ENCODE measurements at regions not wholly inside any gene's neighbourhood (a gene's known extent, or its start where the extent isn't known, plus 50 kb on each side); places are given as distances from the start of the nearest gene placed in this dataset.

DNA sequence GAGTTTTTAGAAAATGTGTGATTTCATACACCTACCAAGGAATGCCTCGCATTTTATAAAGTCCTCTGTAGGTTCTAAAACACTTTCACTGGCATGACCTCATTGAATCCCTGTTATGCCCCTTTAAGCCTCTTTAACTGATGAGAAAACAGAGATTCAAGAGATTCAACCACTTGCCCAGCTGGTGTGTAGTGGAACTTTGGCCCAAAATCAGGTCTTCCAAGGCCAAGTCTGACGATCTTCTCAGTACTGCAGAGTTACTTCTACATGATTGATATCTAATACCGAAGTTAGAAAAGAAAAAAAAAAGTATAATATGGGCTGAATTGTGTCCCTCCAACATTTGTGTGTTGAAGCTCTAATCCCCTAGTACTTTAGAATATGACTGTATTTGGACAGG, 202.0 kb downstream of the WDR11 start:
- H3K27ac ChIP-seq, result no peak overlapping the region
- no peaks in the 10 kb centered on the region for H3K36me3 ChIP-seq
- no peak for ATAC-seq
- no peaks in the 10 kb centered on the region for H3K4me1 ChIP-seq
- H3K27me3 ChIP-seq, result no peaks in the 10 kb centered on the region
- TF ChIP-seq EP300 (IDR thresholded peaks at IDR 0.05), result no peak
- TF ChIP-seq POLR2A (IDR thresholded peaks at IDR 0.05), result no peak
- TF ChIP-seq CTCF (IDR thresholded peaks at IDR 0.05), result no peak
- TF ChIP-seq POLR2AphosphoS5 (IDR thresholded peaks at IDR 0.05), result no peak
- H3K4me3 ChIP-seq, result no peak overlapping the region
- 54 to 64% methylated on average over 3 of the region's 3 CpGs for WGBS, 2 donors (ENCODE audit: low coverage in 1 of 2)
- peaks cover 0 to 7% (median 0%) of the 10 kb centered on the region in 3 donors for H3K9me3 ChIP-seq

- Histone ChIP-seq H3K4me1 (no peaks in the 10 kb centered on the region), H3K27ac (no peak overlapping the region), H3K4me3 (no peak overlapping the region), H3K27me3 (no peaks in the 10 kb centered on the region), H3K9me3 (peaks cover 0 to 7% (median 0%) of the 10 kb centered on the region in 3 donors), H3K36me3 (no peaks in the 10 kb centered on the region)
- TF ChIP-seq CTCF (IDR thresholded peaks at IDR 0.05) (no peak), POLR2AphosphoS5 (IDR thresholded peaks at IDR 0.05) (no peak), EP300 (IDR thresholded peaks at IDR 0.05) (no peak), POLR2A (IDR thresholded peaks at IDR 0.05) (no peak)
- ATAC-seq, result no peak
- WGBS, 2 donors (ENCODE audit: low coverage in 1 of 2), result 85 to 94% methylated on average over 4 to 5 of the region's 5 CpGs
These were observed 203.7 kb downstream of the WDR11 start for GRCh38 chr10:121054874-121055273.

- H3K36me3 ChIP-seq, result no peaks in the 10 kb centered on the region
- no peak for ATAC-seq
- WGBS, 2 donors (ENCODE audit: low coverage in 1 of 2), result 86 to 89% methylated on average over 4 of the region's 4 CpGs
- no peak overlapping the region for H3K4me3 ChIP-seq
- no peak overlapping the region for H3K27ac ChIP-seq
- no peaks in the 10 kb centered on the region for H3K27me3 ChIP-seq
- no peaks in the 10 kb centered on the region for H3K4me1 ChIP-seq
- no peak for TF ChIP-seq EP300 (IDR thresholded peaks at IDR 0.05)
- no peak for TF ChIP-seq CTCF (IDR thresholded peaks at IDR 0.05)
- TF ChIP-seq POLR2AphosphoS5 (IDR thresholded peaks at IDR 0.05), result no peak
- TF ChIP-seq POLR2A (IDR thresholded peaks at IDR 0.05), result no peak
- peaks cover 0 to 7% (median 0%) of the 10 kb centered on the region in 3 donors for H3K9me3 ChIP-seq
These were observed 206.1 kb downstream of the WDR11 start for GRCh38 chr10:121057269-121057668.

- TF ChIP-seq CTCF (IDR thresholded peaks at IDR 0.05), result no peak
- WGBS, 2 donors (ENCODE audit: low coverage in 1 of 2), result 89 to 94% methylated on average over 5 to 6 of the region's 6 CpGs
- H3K4me1 ChIP-seq, result no peaks in the 10 kb centered on the region
- H3K27ac ChIP-seq, result no peak overlapping the region
- no peaks in the 10 kb centered on the region for H3K27me3 ChIP-seq
- H3K36me3 ChIP-seq, result no peaks in the 10 kb centered on the region
- H3K4me3 ChIP-seq, result no peak overlapping the region
- ATAC-seq, result no peak
- peaks cover 0 to 7% (median 0%) of the 10 kb centered on the region in 3 donors for H3K9me3 ChIP-seq
These were observed 206.9 kb downstream of the WDR11 start for GRCh38 chr10:121058082-121058481.

GRCh38 chr10:121059351-121059750, 208.2 kb downstream of the WDR11 start:
- peaks cover 0 to 3% (median 0%) of the 10 kb centered on the region in 3 donors for H3K9me3 ChIP-seq
- TF ChIP-seq POLR2AphosphoS5 (IDR thresholded peaks at IDR 0.05), result no peak
- no peak for TF ChIP-seq CTCF (IDR thresholded peaks at IDR 0.05)
- TF ChIP-seq POLR2A (IDR thresholded peaks at IDR 0.05), result no peak
- no peak for TF ChIP-seq EP300 (IDR thresholded peaks at IDR 0.05)
- no peak overlapping the region for H3K4me3 ChIP-seq
- no peaks in the 10 kb centered on the region for H3K4me1 ChIP-seq
- H3K27ac ChIP-seq, result no peak overlapping the region
- 30 to 68% methylated on average over 2 to 4 of the region's 4 CpGs for WGBS, 2 donors (ENCODE audit: low coverage in 1 of 2)
- H3K36me3 ChIP-seq, result no peaks in the 10 kb centered on the region
- H3K27me3 ChIP-seq, result no peaks in the 10 kb centered on the region
- no peak for ATAC-seq

All from gastroesophageal sphincter (tissue), 4 donors.